WTC11 (cell line): ENCODE measurements at regions not wholly inside any gene's neighbourhood (a gene's known extent, or its start where the extent isn't known, plus 50 kb on each side); places are given as distances from the start of the nearest gene placed in this dataset.

Source experiments
- ATAC-seq: fragments of 200-7000 bp; cut with Tn5 transposase; 2 replicates; pipeline ENCODE4 v1.10.0; 2021; ENCODE audit warnings: mild to moderate bottlenecking, moderate library complexity
- CTCF ChIA-PET: fragments of 300-600 bp; sonication (Branson Sonifier 250); formaldehyde crosslinking; loops from one replicate; lab custom pipeline; 2021; ENCODE audit warnings: antibody characterized with exemption; lab: Charles Lee
- POLR2A ChIA-PET: fragments of 350-600 bp; sonication (Branson Sonifier 250); formaldehyde crosslinking; loops from one replicate; lab custom pipeline; 2021; ENCODE audit warnings: antibody characterized with exemption; lab: Charles Lee
- DNase-seq: peaks from one replicate; pipeline ENCODE4 v3.0.0; 2021; ENCODE audit warnings: low spot score
- H3K27ac Mint-ChIP-seq: 2 replicates; pipeline ENCODE4 v1.8.0; 2021; ENCODE audit warnings: mixed read lengths
- H3K27me3 Mint-ChIP-seq: 2 replicates; pipeline ENCODE4 v1.8.0; 2021; ENCODE audit warnings: low read depth, mild to moderate bottlenecking, moderate library complexity, mixed read lengths
- H3K36me3 Mint-ChIP-seq: 2 replicates; pipeline ENCODE4 v1.8.0; 2021; ENCODE audit warnings: mixed read lengths
- H3K4me1 Mint-ChIP-seq: 2 replicates; pipeline ENCODE4 v1.8.0; 2022; ENCODE audit warnings: mixed read lengths
- H3K4me3 Mint-ChIP-seq: 2 replicates; pipeline ENCODE4 v1.8.0; 2021; ENCODE audit warnings: mild to moderate bottlenecking, moderate library complexity, mixed read lengths
- H3K9me3 Mint-ChIP-seq: 2 replicates; pipeline ENCODE4 v1.8.0; 2021; ENCODE audit warnings: mixed read lengths
- CBFB ChIP-seq: sonication (generic); formaldehyde crosslinking; IDR thresholded peaks from 2 replicates; pipeline ENCODE4 v1.8.1; 2022; ENCODE audit warnings: mild to moderate bottlenecking, low read depth, missing genetic modification reagents
- CREM ChIP-seq: sonication (generic); formaldehyde crosslinking; IDR thresholded peaks from 2 replicates; pipeline ENCODE4 v1.8.1; 2022; ENCODE audit warnings: mild to moderate bottlenecking, missing genetic modification reagents, moderate library complexity
- E2F4 ChIP-seq: sonication (generic); formaldehyde crosslinking; IDR thresholded peaks from 2 replicates; pipeline ENCODE4 v1.8.1; 2022; ENCODE audit warnings: low read depth, mild to moderate bottlenecking, moderate library complexity, missing genetic modification reagents, borderline replicate concordance
- GRHL2 ChIP-seq: fragments of 250-450 bp; sonication (Bioruptor Pico); IDR thresholded peaks from 2 replicates; pipeline ENCODE4 v1.8.0; 2022; ENCODE audit warnings: mild to moderate bottlenecking, moderate library complexity; ENCODE audit not compliant: insufficient replicate concordance, severe bottlenecking
- JAZF1 ChIP-seq: fragments of 250-450 bp; sonication (Bioruptor Pico); IDR thresholded peaks from 2 replicates; pipeline ENCODE4 v1.9.0; 2021; ENCODE audit warnings: moderate library complexity, mild to moderate bottlenecking, inconsistent platforms
- NR3C1 ChIP-seq: sonication (generic); formaldehyde crosslinking; conservative IDR thresholded peaks from 2 replicates; pipeline ENCODE4 v1.8.1; 2023; ENCODE audit warnings: low read depth, mild to moderate bottlenecking, missing genetic modification reagents
- PRRX2 ChIP-seq: fragments of 250-450 bp; sonication (Bioruptor Pico); IDR thresholded peaks from 2 replicates; pipeline ENCODE4 v1.8.0; 2021; ENCODE audit warnings: mild to moderate bottlenecking
- RORB ChIP-seq: fragments of 250-450 bp; sonication (Bioruptor Pico); IDR thresholded peaks from 2 replicates; pipeline ENCODE4 v1.9.0; 2021; ENCODE audit warnings: mild to moderate bottlenecking
- SMAD4 ChIP-seq: sonication (generic); formaldehyde crosslinking; IDR thresholded peaks from 2 replicates; pipeline ENCODE4 v1.8.0; 2022; ENCODE audit warnings: mild to moderate bottlenecking, missing genetic modification reagents
- SOX15 ChIP-seq: fragments of 250-450 bp; sonication (Bioruptor Pico); IDR thresholded peaks from 2 replicates; pipeline ENCODE4 v1.9.0; 2021; ENCODE audit warnings: mild to moderate bottlenecking
- SP1 ChIP-seq: sonication (generic); formaldehyde crosslinking; conservative IDR thresholded peaks from 2 replicates; pipeline ENCODE4 v1.8.1; 2022; ENCODE audit warnings: missing genetic modification reagents
- STAT6 ChIP-seq: sonication (generic); formaldehyde crosslinking; conservative IDR thresholded peaks from 2 replicates; pipeline ENCODE4 v1.8.1; 2023; ENCODE audit warnings: mild to moderate bottlenecking, low read depth, missing genetic modification reagents, moderate library complexity
- ZNF263 ChIP-seq: sonication (generic); formaldehyde crosslinking; IDR thresholded peaks from 2 replicates; pipeline ENCODE4 v1.8.1; 2022; ENCODE audit warnings: low read depth, mild to moderate bottlenecking, moderate library complexity, missing genetic modification reagents
- TF ChIP-seq, protein P1 (sequence below): sonication (generic); formaldehyde crosslinking; IDR thresholded peaks from 2 replicates; pipeline ENCODE4 v1.8.1; 2023; ENCODE audit warnings: mild to moderate bottlenecking, missing genetic modification reagents, borderline replicate concordance
- TF ChIP-seq, protein P2 (sequence below): sonication (generic); formaldehyde crosslinking; IDR thresholded peaks from 2 replicates; pipeline ENCODE4 v1.8.0; 2022; ENCODE audit warnings: mild to moderate bottlenecking, missing genetic modification reagents
- TF ChIP-seq, protein P3 (sequence below): sonication (generic); formaldehyde crosslinking; IDR thresholded peaks from 2 replicates; pipeline ENCODE4 v1.8.0; 2023; ENCODE audit warnings: mild to moderate bottlenecking, missing genetic modification reagents

DNA sequence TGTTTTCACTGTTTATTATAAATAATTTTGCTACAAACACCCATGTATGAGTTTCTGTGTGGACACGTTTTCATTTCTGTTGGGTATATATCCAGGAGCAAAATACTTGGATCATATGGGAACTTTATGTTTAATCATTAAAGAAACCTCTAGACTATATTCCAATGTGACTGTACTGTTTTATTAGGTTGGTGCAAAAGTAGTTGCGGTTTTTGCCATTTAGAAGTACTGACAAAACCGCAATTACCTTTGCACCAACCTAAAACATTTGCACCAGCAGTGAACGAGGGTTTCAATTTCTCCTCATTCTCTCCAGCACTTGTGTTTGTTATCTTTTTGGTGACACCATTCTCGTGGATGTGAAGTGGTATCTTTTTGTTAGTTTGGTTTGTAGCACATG lies 565.0 kb downstream of the TRIML1 start (continued):
- TF ChIP-seq, protein P1, sequence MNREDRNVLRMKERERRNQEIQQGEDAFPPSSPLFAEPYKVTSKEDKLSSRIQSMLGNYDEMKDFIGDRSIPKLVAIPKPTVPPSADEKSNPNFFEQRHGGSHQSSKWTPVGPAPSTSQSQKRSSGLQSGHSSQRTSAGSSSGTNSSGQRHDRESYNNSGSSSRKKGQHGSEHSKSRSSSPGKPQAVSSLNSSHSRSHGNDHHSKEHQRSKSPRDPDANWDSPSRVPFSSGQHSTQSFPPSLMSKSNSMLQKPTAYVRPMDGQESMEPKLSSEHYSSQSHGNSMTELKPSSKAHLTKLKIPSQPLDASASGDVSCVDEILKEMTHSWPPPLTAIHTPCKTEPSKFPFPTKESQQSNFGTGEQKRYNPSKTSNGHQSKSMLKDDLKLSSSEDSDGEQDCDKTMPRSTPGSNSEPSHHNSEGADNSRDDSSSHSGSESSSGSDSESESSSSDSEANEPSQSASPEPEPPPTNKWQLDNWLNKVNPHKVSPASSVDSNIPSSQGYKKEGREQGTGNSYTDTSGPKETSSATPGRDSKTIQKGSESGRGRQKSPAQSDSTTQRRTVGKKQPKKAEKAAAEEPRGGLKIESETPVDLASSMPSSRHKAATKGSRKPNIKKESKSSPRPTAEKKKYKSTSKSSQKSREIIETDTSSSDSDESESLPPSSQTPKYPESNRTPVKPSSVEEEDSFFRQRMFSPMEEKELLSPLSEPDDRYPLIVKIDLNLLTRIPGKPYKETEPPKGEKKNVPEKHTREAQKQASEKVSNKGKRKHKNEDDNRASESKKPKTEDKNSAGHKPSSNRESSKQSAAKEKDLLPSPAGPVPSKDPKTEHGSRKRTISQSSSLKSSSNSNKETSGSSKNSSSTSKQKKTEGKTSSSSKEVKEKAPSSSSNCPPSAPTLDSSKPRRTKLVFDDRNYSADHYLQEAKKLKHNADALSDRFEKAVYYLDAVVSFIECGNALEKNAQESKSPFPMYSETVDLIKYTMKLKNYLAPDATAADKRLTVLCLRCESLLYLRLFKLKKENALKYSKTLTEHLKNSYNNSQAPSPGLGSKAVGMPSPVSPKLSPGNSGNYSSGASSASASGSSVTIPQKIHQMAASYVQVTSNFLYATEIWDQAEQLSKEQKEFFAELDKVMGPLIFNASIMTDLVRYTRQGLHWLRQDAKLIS (CRISPR knock-in tag) = no peak
- TF ChIP-seq CREM (CRISPR knock-in tag) = no peak
- no peak for TF ChIP-seq E2F4 (CRISPR knock-in tag)
- TF ChIP-seq NR3C1 (CRISPR knock-in tag) = no peak
- TF ChIP-seq, protein P2, sequence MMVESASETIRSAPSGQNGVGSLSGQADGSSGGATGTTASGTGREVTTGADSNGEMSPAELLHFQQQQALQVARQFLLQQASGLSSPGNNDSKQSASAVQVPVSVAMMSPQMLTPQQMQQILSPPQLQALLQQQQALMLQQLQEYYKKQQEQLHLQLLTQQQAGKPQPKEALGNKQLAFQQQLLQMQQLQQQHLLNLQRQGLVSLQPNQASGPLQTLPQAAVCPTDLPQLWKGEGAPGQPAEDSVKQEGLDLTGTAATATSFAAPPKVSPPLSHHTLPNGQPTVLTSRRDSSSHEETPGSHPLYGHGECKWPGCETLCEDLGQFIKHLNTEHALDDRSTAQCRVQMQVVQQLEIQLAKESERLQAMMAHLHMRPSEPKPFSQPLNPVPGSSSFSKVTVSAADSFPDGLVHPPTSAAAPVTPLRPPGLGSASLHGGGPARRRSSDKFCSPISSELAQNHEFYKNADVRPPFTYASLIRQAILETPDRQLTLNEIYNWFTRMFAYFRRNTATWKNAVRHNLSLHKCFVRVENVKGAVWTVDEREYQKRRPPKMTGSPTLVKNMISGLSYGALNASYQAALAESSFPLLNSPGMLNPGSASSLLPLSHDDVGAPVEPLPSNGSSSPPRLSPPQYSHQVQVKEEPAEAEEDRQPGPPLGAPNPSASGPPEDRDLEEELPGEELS (CRISPR knock-in tag) = no peak
- TF ChIP-seq SMAD4 (CRISPR knock-in tag) = no peak
- no peak for TF ChIP-seq GRHL2
- TF ChIP-seq, protein P3, sequence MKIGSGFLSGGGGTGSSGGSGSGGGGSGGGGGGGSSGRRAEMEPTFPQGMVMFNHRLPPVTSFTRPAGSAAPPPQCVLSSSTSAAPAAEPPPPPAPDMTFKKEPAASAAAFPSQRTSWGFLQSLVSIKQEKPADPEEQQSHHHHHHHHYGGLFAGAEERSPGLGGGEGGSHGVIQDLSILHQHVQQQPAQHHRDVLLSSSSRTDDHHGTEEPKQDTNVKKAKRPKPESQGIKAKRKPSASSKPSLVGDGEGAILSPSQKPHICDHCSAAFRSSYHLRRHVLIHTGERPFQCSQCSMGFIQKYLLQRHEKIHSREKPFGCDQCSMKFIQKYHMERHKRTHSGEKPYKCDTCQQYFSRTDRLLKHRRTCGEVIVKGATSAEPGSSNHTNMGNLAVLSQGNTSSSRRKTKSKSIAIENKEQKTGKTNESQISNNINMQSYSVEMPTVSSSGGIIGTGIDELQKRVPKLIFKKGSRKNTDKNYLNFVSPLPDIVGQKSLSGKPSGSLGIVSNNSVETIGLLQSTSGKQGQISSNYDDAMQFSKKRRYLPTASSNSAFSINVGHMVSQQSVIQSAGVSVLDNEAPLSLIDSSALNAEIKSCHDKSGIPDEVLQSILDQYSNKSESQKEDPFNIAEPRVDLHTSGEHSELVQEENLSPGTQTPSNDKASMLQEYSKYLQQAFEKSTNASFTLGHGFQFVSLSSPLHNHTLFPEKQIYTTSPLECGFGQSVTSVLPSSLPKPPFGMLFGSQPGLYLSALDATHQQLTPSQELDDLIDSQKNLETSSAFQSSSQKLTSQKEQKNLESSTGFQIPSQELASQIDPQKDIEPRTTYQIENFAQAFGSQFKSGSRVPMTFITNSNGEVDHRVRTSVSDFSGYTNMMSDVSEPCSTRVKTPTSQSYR (CRISPR knock-in tag) = no peak
- TF ChIP-seq CBFB = no peak
- no peak for TF ChIP-seq PRRX2 (CRISPR knock-in tag)

DNA sequence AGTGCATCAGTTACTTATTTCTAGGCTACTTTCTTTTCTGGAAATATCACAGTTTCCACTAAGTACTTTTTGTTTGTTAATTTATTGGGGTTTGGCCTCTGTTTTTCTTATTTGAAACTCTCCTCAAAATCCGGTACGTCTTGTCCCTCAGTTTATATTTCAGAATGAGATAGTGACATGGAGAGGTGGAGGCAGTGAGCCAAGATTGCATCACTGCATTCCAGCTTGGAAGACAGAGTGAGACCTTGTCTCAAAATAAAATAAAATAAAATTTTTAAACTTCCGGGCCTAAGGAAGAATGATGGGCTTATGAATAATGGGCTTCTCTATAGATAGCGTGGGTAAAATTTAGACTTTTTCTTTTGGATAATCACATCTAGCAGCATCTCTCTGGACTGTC lies 567.8 kb downstream of the TRIML1 start:
- CTCF ChIA-PET = no interaction called here
- Mint-ChIP-seq H3K9me3 (peaks cover 15% of the 10 kb centered on the region), H3K4me1 (no peaks in the 10 kb centered on the region), H3K4me3 (no peak overlapping the region), H3K27ac (no peak overlapping the region), H3K36me3 (no peaks in the 10 kb centered on the region), H3K27me3 (no peaks in the 10 kb centered on the region)
- TF ChIP-seq SP1 (CRISPR knock-in tag) (no peak), STAT6 (no peak), ZNF263 (CRISPR knock-in tag) (no peak), RORB (CRISPR knock-in tag) (no peak), SOX15 (CRISPR knock-in tag) (no peak), JAZF1 (CRISPR knock-in tag) (no peak)
- TF ChIP-seq, protein P1 (CRISPR knock-in tag) = no peak
- no peak for DNase-seq
- POLR2A ChIA-PET = no interaction called here
- no peak for ATAC-seq
